HCT116 (cell line): ENCODE measurements at regions not wholly inside any gene's neighbourhood (a gene's known extent, or its start where the extent isn't known, plus 50 kb on each side); places are given as distances from the start of the nearest gene placed in this dataset.

Experiments
- EZH2 ChIP-seq: fragments of 200-600 bp; sonication (generic); IDR thresholded peaks from 2 replicates; pipeline ENCODE4 v1.6.1; 2017; ENCODE audit warnings: antibody characterized with exemption, mixed run types
- POLR2AphosphoS5 ChIP-seq: IDR thresholded peaks from 2 replicates; pipeline ENCODE4 v1.6.1; 2011; ENCODE audit warnings: mild to moderate bottlenecking, low read depth, low read length, moderate library complexity
- TF ChIP-seq, protein P1 (sequence below), 3 experiments: fragments of 200-600 bp in 1 of 3; sonication (generic) in 1 of 3; IDR thresholded peaks in 2 of 3; conservative IDR thresholded peaks in 1 of 3; 2 replicates each; pipeline ENCODE4 v1.5.1; 2012 to 2017; ENCODE audit warnings: low read depth in 2 of 3, low read length in 2 of 3, antibody characterized with exemption in 1 of 3, borderline replicate concordance in 1 of 3, control low read depth in 1 of 3, mild to moderate bottlenecking in 1 of 3, mixed read lengths in 1 of 3, mixed run types in 1 of 3, moderate library complexity in 1 of 3; ENCODE audit not compliant: insufficient read depth in 1 of 3

DNA sequence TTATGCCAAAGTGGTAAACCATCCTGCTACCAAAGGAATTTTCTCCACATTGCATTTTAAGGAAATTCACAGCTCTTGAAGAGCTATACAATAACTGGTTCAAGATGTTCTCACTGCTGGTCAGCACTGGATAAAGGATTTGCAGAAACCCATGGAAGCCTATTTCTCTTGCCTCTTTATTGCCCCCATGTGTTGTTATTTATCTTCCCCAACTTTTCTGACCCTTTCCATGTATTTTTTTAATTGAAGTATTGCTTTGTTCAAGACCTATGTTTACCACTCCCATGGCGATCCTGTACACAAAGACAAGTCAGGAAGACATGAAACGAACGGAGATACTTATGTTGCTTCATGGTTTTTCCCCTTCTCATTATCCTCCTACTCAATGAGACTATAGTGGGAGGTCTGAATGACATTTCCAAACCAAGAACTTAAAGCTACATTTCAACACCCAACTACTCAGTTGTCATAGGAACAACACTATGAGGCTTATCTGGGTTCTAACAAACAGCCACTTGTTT, 566.4 kb upstream of the DIPK2B start:
- TF ChIP-seq EZH2: no peak
- TF ChIP-seq POLR2AphosphoS5: peak; percentile 35
- TF ChIP-seq, protein P1, sequence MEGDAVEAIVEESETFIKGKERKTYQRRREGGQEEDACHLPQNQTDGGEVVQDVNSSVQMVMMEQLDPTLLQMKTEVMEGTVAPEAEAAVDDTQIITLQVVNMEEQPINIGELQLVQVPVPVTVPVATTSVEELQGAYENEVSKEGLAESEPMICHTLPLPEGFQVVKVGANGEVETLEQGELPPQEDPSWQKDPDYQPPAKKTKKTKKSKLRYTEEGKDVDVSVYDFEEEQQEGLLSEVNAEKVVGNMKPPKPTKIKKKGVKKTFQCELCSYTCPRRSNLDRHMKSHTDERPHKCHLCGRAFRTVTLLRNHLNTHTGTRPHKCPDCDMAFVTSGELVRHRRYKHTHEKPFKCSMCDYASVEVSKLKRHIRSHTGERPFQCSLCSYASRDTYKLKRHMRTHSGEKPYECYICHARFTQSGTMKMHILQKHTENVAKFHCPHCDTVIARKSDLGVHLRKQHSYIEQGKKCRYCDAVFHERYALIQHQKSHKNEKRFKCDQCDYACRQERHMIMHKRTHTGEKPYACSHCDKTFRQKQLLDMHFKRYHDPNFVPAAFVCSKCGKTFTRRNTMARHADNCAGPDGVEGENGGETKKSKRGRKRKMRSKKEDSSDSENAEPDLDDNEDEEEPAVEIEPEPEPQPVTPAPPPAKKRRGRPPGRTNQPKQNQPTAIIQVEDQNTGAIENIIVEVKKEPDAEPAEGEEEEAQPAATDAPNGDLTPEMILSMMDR (IDR thresholded peaks at IDR 0.05 in 2 of 3, conservative IDR thresholded peaks at IDR 0.05 in 1 of 3; ENCODE audit: borderline replicate concordance in 1 of 3, insufficient read depth in 1 of 3, low read depth in 2 of 3, low read length in 2 of 3): no peak
